Neural cell (in vitro differentiated cells): ENCODE measurements at regions not wholly inside any gene's neighbourhood (a gene's known extent, or its start where the extent isn't known, plus 50 kb on each side); places are given as distances from the start of the nearest gene placed in this dataset.

ENCODE experiments used
- H2AFZ ChIP-seq: fragments of 200-600, 300-800 bp; sonication (generic), shearing (Covaris generic); 2 replicates; pipeline ENCODE4 v1.6.0; 2014; ENCODE audit warnings: low read depth, mild to moderate bottlenecking, antibody characterized with exemption, low read length, moderate library complexity
- H3F3A ChIP-seq: fragments of 200-600 bp; shearing (Covaris generic); 2 replicates; pipeline ENCODE4 v1.6.1; 2016; ENCODE audit warnings: mild to moderate bottlenecking, moderate library complexity, mixed read lengths, antibody characterized with exemption, low read length; ENCODE audit not compliant: insufficient read depth, poor library complexity, severe bottlenecking
- H3K27ac ChIP-seq: fragments of 200-600, 300-800 bp; sonication (generic), shearing (Covaris generic); 2 replicates; pipeline ENCODE4 v1.5.1; 2014; ENCODE audit warnings: mild to moderate bottlenecking, low read length, moderate library complexity
- H3K27me3 ChIP-seq: fragments of 300-800, 200-600 bp; sonication (generic), shearing (Covaris generic); 2 replicates; pipeline ENCODE4 v1.6.0; 2014; ENCODE audit warnings: mild to moderate bottlenecking, low read depth, low read length, moderate library complexity; ENCODE audit not compliant: insufficient read depth
- H3K36me3 ChIP-seq: fragments of 300-800, 200-600 bp; sonication (generic), shearing (Covaris generic); 2 replicates; pipeline ENCODE4 v1.5.1; 2014; ENCODE audit warnings: mild to moderate bottlenecking, antibody characterized with exemption, low read length, moderate library complexity; ENCODE audit not compliant: insufficient read depth
- H3K4me2 ChIP-seq: fragments of 300-800, 200-600 bp; sonication (generic), shearing (Covaris generic); 2 replicates; pipeline ENCODE4 v1.6.0; 2014; ENCODE audit warnings: mild to moderate bottlenecking, low read length
- H3K4me3 ChIP-seq: fragments of 300-800, 200-600 bp; sonication (generic), shearing (Covaris generic); 2 replicates; pipeline ENCODE4 v1.5.1; 2014; ENCODE audit warnings: mild to moderate bottlenecking, low read length, moderate library complexity
- H3K79me2 ChIP-seq: fragments of 200-600 bp; shearing (Covaris generic); replicated peaks from 2 replicates; pipeline ENCODE4 v1.6.0; 2014; ENCODE audit warnings: mild to moderate bottlenecking, low read length, moderate library complexity; ENCODE audit not compliant: insufficient read depth
- H3K9ac ChIP-seq: fragments of 300-800, 200-600 bp; sonication (generic), shearing (Covaris generic); 2 replicates; pipeline ENCODE4 v1.6.1; 2016; ENCODE audit warnings: mild to moderate bottlenecking, low read length, mixed read lengths
- H3K9me2 ChIP-seq: fragments of 200-600 bp; shearing (Covaris generic); 2 replicates; pipeline ENCODE4 v1.6.1; 2016; ENCODE audit warnings: mild to moderate bottlenecking, low read length, mixed read lengths; ENCODE audit not compliant: insufficient read depth
- H3K9me3 ChIP-seq: fragments of 200-600, 300-800 bp; sonication (generic), shearing (Covaris generic); 2 replicates; pipeline ENCODE4 v1.6.1; 2016; ENCODE audit warnings: mild to moderate bottlenecking, mixed run types, low read length, moderate library complexity, mixed read lengths
- H4K20me1 ChIP-seq: fragments of 200-600 bp; shearing (Covaris generic); 2 replicates; pipeline ENCODE4 v1.6.1; 2016; ENCODE audit warnings: mild to moderate bottlenecking, mixed run types; ENCODE audit not compliant: insufficient read depth
- CTCF ChIP-seq: fragments of 450-650 bp; IDR thresholded peaks from 2 replicates; pipeline ENCODE4 v1.5.1; 2014; ENCODE audit warnings: antibody characterized with exemption, mild to moderate bottlenecking, moderate library complexity; ENCODE audit not compliant: poor library complexity, severe bottlenecking
- EP300 ChIP-seq: fragments of 450-650 bp; conservative IDR thresholded peaks from 2 replicates; pipeline ENCODE4 v1.6.1; 2014; ENCODE audit warnings: antibody characterized with exemption, mild to moderate bottlenecking, moderate library complexity; ENCODE audit not compliant: poor library complexity, severe bottlenecking
- EZH2 ChIP-seq: fragments of 200-600, 300-800 bp; shearing (Covaris generic), sonication (generic); IDR thresholded peaks from 2 replicates; pipeline ENCODE4 v1.6.1; 2014; ENCODE audit warnings: antibody characterized with exemption, low read length, borderline replicate concordance, mild to moderate bottlenecking; ENCODE audit not compliant: insufficient read depth, poor library complexity, severe bottlenecking
- MXI1 ChIP-seq: fragments of 450-650 bp; conservative IDR thresholded peaks from 2 replicates; pipeline ENCODE4 v1.6.1; 2014; ENCODE audit warnings: antibody characterized with exemption, mild to moderate bottlenecking; ENCODE audit not compliant: poor library complexity, severe bottlenecking
- POLR2AphosphoS5 ChIP-seq: IDR thresholded peaks from 2 replicates; pipeline ENCODE4 v1.6.1; 2012
- RAD21 ChIP-seq: fragments of 450-650 bp; conservative IDR thresholded peaks from 2 replicates; pipeline ENCODE4 v1.6.1; 2014; ENCODE audit warnings: antibody characterized with exemption, mild to moderate bottlenecking, moderate library complexity
- REST ChIP-seq: IDR thresholded peaks from 2 replicates; pipeline ENCODE4 v1.6.1; 2012; ENCODE audit warnings: borderline replicate concordance
- SMC3 ChIP-seq: fragments of 450-650 bp; conservative IDR thresholded peaks from 2 replicates; pipeline ENCODE4 v1.6.1; 2014; ENCODE audit warnings: antibody characterized with exemption, mild to moderate bottlenecking, moderate library complexity; ENCODE audit not compliant: poor library complexity
- TAF1 ChIP-seq: IDR thresholded peaks from 2 replicates; pipeline ENCODE4 v1.6.1; 2012; ENCODE audit warnings: low read depth

- H3K9me2 ChIP-seq = no peaks in the 10 kb centered on the region
- no peak overlapping the region for H3K27ac ChIP-seq
- no peaks in the 10 kb centered on the region for H3K79me2 ChIP-seq
- no peaks in the 10 kb centered on the region for H3K36me3 ChIP-seq
- TF ChIP-seq RAD21 (no peak), POLR2AphosphoS5 (no peak), EZH2 (no peak), TAF1 (no peak), MXI1 (no peak), SMC3 (no peak), EP300 (no peak), CTCF (no peak), REST (no peak)
- no peak overlapping the region for H3K4me2 ChIP-seq
- H3K27me3 ChIP-seq = no peaks in the 10 kb centered on the region
- no peak overlapping the region for H2AFZ ChIP-seq
- H3F3A ChIP-seq = no peaks in the 10 kb centered on the region
- no peaks in the 10 kb centered on the region for H4K20me1 ChIP-seq
- H3K4me3 ChIP-seq = no peak overlapping the region
- no peaks in the 10 kb centered on the region for H3K9me3 ChIP-seq
- H3K9ac ChIP-seq = no peak overlapping the region
Measured at GRCh38 chr4:103292373-103292772, 94.2 kb upstream of the CENPE start.

- Histone ChIP-seq H3F3A (no peaks in the 10 kb centered on the region), H4K20me1 (no peaks in the 10 kb centered on the region), H3K27me3 (no peaks in the 10 kb centered on the region), H3K9me2 (no peaks in the 10 kb centered on the region), H3K4me2 (no peak overlapping the region), H3K36me3 (no peaks in the 10 kb centered on the region), H3K9me3 (no peaks in the 10 kb centered on the region), H3K4me3 (no peak overlapping the region), H3K9ac (no peak overlapping the region), H3K79me2 (no peaks in the 10 kb centered on the region), H3K27ac (no peak overlapping the region), H2AFZ (no peak overlapping the region)
- TF ChIP-seq CTCF (no peak), RAD21 (no peak), POLR2AphosphoS5 (no peak), MXI1 (no peak), SMC3 (no peak), EP300 (no peak), REST (no peak), TAF1 (no peak), EZH2 (no peak)
Measured at GRCh38 chr4:103289186-103289585, 91.0 kb upstream of the CENPE start.
